ENCODE measurements at regions not wholly inside any gene's neighbourhood (a gene's known extent, or its start where the extent isn't known, plus 50 kb on each side); places are given as distances from the start of the nearest gene placed in this dataset.
"Not testable (repeated sequence)": the region's sequence is repeated elsewhere in the genome, so short reads cannot be mapped to it uniquely, and the experiment has no call there.

DNA sequence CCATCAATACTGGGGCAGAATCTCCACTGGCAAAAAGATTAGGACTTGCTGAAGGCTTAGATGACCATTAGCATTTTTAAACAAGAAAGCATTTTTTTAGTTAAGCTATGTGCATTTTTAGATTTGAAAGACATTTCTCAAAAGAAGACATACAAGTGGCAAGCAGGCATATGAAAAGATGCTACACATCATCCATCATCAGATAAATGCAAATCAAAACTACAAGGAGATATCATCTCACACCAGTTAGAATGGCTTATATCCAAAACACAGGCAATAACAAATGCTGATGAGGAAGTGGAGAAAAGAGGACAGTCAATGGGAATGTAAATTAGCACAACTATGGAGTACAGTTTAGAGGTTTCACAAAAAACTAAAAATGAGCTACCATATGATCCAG, 195.6 kb upstream of the TNC start:
- H3K9ac ChIP-seq (ENCODE audit: low read depth, low read length): no peak overlapping the region
- H3K4me1 ChIP-seq (ENCODE audit: control insufficient read depth, insufficient read depth, low read length): no peaks in the 10 kb centered on the region
- H3K27me3 ChIP-seq (ENCODE audit: control insufficient read depth, insufficient read depth, low read length): no peaks in the 10 kb centered on the region
- no peak overlapping the region for H3K4me3 ChIP-seq (ENCODE audit: low read depth, low read length)
- H3K9me3 ChIP-seq (ENCODE audit: control insufficient read depth, insufficient read depth, low read length): no peaks in the 10 kb centered on the region; the same call in 1 of the 2 replicates
- H3K27ac ChIP-seq (ENCODE audit: low read depth, low read length): no peak overlapping the region
- no peaks in the 10 kb centered on the region for H3K36me3 ChIP-seq (ENCODE audit: control insufficient read depth, insufficient read depth, low read length)

DNA sequence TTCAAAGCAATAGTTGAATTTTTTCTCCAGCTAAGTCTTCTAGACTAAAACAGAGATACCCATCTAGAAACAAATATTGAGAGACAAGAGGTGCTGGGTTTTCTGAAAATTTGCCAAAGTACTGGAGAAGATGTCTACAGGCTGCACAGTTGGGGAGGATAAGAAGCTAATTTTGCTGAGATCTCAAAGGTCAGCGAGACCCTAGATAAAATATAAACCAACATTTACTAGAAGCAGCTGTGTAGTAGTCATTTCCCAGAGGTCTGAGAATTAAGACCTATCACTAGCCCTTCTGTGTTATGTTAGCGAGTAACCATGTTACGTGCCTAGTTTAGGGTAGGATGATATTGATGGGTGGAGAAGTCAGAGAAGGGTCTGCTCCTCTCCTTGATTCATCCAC, 208.5 kb upstream of the TNC start:
- no peaks in the 10 kb centered on the region for H3K27me3 ChIP-seq (ENCODE audit: control insufficient read depth, insufficient read depth, low read length)
- H3K9ac ChIP-seq (ENCODE audit: low read depth, low read length): no peak overlapping the region
- no peak overlapping the region for H3K4me3 ChIP-seq (ENCODE audit: low read depth, low read length)
- no peak overlapping the region for H3K27ac ChIP-seq (ENCODE audit: low read depth, low read length)
- H3K9me3 ChIP-seq (ENCODE audit: control insufficient read depth, insufficient read depth, low read length): no peaks in the 10 kb centered on the region
- no peaks in the 10 kb centered on the region for H3K36me3 ChIP-seq (ENCODE audit: control insufficient read depth, insufficient read depth, low read length)
- H3K4me1 ChIP-seq (ENCODE audit: control insufficient read depth, insufficient read depth, low read length): no peaks in the 10 kb centered on the region

DNA sequence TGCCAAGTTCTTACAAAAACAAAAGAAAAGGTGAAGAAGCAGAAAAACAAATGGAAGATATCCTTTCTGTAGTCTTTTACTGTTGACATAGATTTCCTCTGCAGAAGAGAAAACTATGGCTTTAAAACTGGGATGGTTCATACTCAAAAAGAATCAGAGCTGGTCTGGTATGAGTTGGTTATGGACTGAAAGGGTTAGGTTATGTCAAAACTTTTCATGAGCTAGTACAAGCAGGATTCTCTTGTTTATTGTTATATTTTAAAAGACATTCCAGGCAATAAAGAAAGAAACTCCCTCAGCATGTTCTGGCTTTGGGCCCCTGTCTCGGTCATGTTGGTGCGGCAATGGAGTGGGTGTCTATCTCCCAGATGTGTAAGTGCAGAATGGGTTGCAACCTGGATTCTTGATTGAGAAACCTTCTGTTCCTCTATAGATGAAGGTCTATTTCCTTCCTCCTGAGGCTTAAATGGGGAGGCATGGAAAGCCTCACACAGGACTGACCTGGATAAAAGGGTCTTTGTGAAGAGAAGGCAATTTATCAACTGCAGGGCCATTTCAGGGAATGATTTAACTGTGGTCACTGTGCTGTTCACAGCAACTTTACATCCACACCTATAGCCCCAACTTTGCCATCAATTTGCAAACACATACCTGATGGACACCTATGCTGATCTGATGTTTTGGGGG, 209.6 kb upstream of the TNC start:
- Histone ChIP-seq H3K9me3 (ENCODE audit: control insufficient read depth, insufficient read depth, low read length) (no peaks in the 10 kb centered on the region), H3K9ac (ENCODE audit: low read depth, low read length) (no peak overlapping the region), H3K27ac (ENCODE audit: low read depth, low read length) (no peak overlapping the region), H3K27me3 (ENCODE audit: control insufficient read depth, insufficient read depth, low read length) (no peaks in the 10 kb centered on the region), H3K4me1 (ENCODE audit: control insufficient read depth, insufficient read depth, low read length) (no peaks in the 10 kb centered on the region), H3K4me3 (ENCODE audit: low read depth, low read length) (no peak overlapping the region), H3K36me3 (ENCODE audit: control insufficient read depth, insufficient read depth, low read length) (no peaks in the 10 kb centered on the region)

- Histone ChIP-seq H3K9ac (ENCODE audit: low read depth, low read length) (no peak overlapping the region), H3K27me3 (ENCODE audit: control insufficient read depth, insufficient read depth, low read length) (no peaks in the 10 kb centered on the region), H3K9me3 (ENCODE audit: control insufficient read depth, insufficient read depth, low read length) (no peaks in the 10 kb centered on the region), H3K4me1 (ENCODE audit: control insufficient read depth, insufficient read depth, low read length) (no peaks in the 10 kb centered on the region), H3K36me3 (ENCODE audit: control insufficient read depth, insufficient read depth, low read length) (no peaks in the 10 kb centered on the region), H3K4me3 (ENCODE audit: low read depth, low read length) (no peak overlapping the region), H3K27ac (ENCODE audit: low read depth, low read length) (no peak overlapping the region)
Observed at GRCh38 chr9:115328228-115328627, 210.3 kb upstream of the TNC start.

- no peaks in the 10 kb centered on the region for H3K9me3 ChIP-seq (ENCODE audit: control insufficient read depth, insufficient read depth, low read length)
- no peaks in the 10 kb centered on the region for H3K36me3 ChIP-seq (ENCODE audit: control insufficient read depth, insufficient read depth, low read length)
- no peaks in the 10 kb centered on the region for H3K27me3 ChIP-seq (ENCODE audit: control insufficient read depth, insufficient read depth, low read length)
- H3K9ac ChIP-seq (ENCODE audit: low read depth, low read length): no peak overlapping the region
- no peak overlapping the region for H3K27ac ChIP-seq (ENCODE audit: low read depth, low read length)
- no peaks in the 10 kb centered on the region for H3K4me1 ChIP-seq (ENCODE audit: control insufficient read depth, insufficient read depth, low read length)
- H3K4me3 ChIP-seq (ENCODE audit: low read depth, low read length): no peak overlapping the region
Observed at GRCh38 chr9:115328677-115329076, 210.7 kb upstream of the TNC start.

GRCh38 chr9:115333277-115334070, 215.5 kb upstream of the TNC start:
- H3K4me1 ChIP-seq (ENCODE audit: control insufficient read depth, insufficient read depth, low read length): no peaks in the 10 kb centered on the region
- H3K36me3 ChIP-seq (ENCODE audit: control insufficient read depth, insufficient read depth, low read length): no peaks in the 10 kb centered on the region
- no peak overlapping the region for H3K9ac ChIP-seq (ENCODE audit: low read depth, low read length)
- no peaks in the 10 kb centered on the region for H3K9me3 ChIP-seq (ENCODE audit: control insufficient read depth, insufficient read depth, low read length)
- H3K27me3 ChIP-seq (ENCODE audit: control insufficient read depth, insufficient read depth, low read length): no peaks in the 10 kb centered on the region
- H3K4me3 ChIP-seq (ENCODE audit: low read depth, low read length): no peak overlapping the region
- no peak overlapping the region for H3K27ac ChIP-seq (ENCODE audit: low read depth, low read length)

DNA sequence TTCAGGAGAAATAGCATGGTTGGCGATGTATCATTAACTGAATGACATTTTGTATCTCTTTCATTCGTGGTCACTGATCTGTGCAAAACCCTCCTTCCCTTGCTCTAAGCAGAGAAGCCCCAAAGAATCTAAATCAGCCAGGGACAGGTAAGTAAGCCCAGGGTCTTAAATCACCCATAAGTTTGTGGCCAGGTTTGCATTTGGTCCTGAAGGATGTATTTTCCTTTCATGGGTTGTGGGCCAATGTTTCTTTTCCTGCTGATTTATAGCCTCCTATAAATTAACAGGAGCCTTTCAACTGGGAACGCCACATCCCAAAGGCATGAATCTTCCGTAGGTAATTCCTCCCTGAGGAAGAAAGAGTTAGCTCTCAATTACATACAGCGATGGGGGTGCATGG, 217.5 kb upstream of the TNC start:
- Histone ChIP-seq H3K27ac (ENCODE audit: low read depth, low read length) (no peak overlapping the region), H3K36me3 (ENCODE audit: control insufficient read depth, insufficient read depth, low read length) (no peaks in the 10 kb centered on the region), H3K9me3 (ENCODE audit: control insufficient read depth, insufficient read depth, low read length) (no peaks in the 10 kb centered on the region), H3K4me3 (ENCODE audit: low read depth, low read length) (no peak overlapping the region), H3K4me1 (ENCODE audit: control insufficient read depth, insufficient read depth, low read length) (no peaks in the 10 kb centered on the region), H3K9ac (ENCODE audit: low read depth, low read length) (no peak overlapping the region), H3K27me3 (ENCODE audit: control insufficient read depth, insufficient read depth, low read length) (no peaks in the 10 kb centered on the region)

DNA sequence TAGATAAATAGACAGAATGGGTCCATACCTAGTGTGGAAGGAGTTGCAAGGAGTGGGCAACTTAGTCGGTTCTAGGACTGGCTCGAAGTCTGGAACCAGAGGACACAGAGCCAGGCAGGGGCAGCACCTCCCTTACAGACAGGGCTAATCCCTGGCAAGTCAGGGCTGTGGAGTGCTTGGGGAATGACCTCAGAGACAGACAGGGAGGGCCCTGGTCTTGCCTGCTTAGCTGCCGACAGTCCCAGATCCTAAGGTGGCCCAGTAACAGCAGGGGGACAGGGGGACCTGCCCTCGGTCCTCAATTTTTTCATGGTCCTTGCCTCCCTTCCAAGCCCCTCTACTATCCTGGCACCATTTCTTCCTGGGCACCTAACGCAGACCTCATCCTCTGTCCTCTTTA, 222.4 kb upstream of the TNC start:
- Histone ChIP-seq H3K9ac (ENCODE audit: low read depth, low read length) (no peak overlapping the region), H3K27ac (ENCODE audit: low read depth, low read length) (no peak overlapping the region), H3K4me3 (ENCODE audit: low read depth, low read length) (no peak overlapping the region), H3K4me1 (ENCODE audit: control insufficient read depth, insufficient read depth, low read length) (no peaks in the 10 kb centered on the region), H3K9me3 (ENCODE audit: control insufficient read depth, insufficient read depth, low read length) (no peaks in the 10 kb centered on the region), H3K36me3 (ENCODE audit: control insufficient read depth, insufficient read depth, low read length) (no peaks in the 10 kb centered on the region), H3K27me3 (ENCODE audit: control insufficient read depth, insufficient read depth, low read length) (no peaks in the 10 kb centered on the region)

DNA sequence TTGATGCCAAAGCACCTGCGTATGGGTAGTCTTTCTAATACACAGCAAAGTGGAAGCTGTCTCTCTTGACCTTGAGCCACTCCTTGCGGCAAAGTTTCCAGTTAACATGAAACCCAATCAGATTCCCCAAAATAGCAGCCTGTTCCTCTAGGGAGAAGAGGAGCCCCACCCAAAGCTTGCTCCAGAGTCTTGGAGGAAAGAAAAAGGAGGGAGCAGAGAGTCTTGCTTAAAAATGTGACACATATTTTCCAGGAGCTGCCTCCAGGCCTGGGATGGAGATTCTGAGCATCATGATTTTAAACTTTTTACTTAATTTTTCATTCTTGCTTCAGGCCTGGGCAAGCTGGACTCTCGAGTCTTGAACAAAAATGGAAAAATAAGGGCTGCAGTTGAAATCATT, 223.5 kb upstream of the TNC start:
- Histone ChIP-seq H3K9ac (ENCODE audit: low read depth, low read length) (no peak overlapping the region), H3K27ac (ENCODE audit: low read depth, low read length) (no peak overlapping the region), H3K36me3 (ENCODE audit: control insufficient read depth, insufficient read depth, low read length) (no peaks in the 10 kb centered on the region), H3K9me3 (ENCODE audit: control insufficient read depth, insufficient read depth, low read length) (no peaks in the 10 kb centered on the region), H3K4me3 (ENCODE audit: low read depth, low read length) (no peak overlapping the region), H3K27me3 (ENCODE audit: control insufficient read depth, insufficient read depth, low read length) (no peaks in the 10 kb centered on the region), H3K4me1 (ENCODE audit: control insufficient read depth, insufficient read depth, low read length) (no peaks in the 10 kb centered on the region)

GRCh38 chr9:115347776-115348175, 229.8 kb upstream of the TNC start:
- not testable (repeated sequence) for H3K4me1 ChIP-seq (ENCODE audit: control insufficient read depth, insufficient read depth, low read length); H3K9ac ChIP-seq (ENCODE audit: low read depth, low read length); H3K36me3 ChIP-seq (ENCODE audit: control insufficient read depth, insufficient read depth, low read length); H3K4me3 ChIP-seq (ENCODE audit: low read depth, low read length); H3K27me3 ChIP-seq (ENCODE audit: control insufficient read depth, insufficient read depth, low read length); H3K9me3 ChIP-seq (ENCODE audit: control insufficient read depth, insufficient read depth, low read length); H3K27ac ChIP-seq (ENCODE audit: low read depth, low read length)

DNA sequence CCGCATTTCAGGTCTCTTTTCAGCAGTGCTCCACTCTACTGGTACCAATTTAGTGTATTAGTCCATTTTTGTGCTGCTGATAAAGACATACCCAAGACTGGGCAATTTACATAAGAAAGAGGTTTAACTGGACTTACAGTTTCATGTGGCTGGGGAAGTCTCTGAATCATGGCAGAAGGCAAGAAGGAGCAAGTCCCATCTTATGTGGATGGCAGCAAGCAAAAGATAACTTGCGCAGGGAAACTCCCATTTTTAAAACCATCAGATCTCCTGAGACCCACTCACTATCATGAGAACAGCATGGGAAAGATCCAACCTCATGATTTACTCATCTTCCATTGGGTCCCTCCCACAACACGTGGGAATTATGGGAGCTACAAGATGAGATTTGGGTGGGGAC, 231.0 kb upstream of the TNC start:
- not testable (repeated sequence) for H3K27me3 ChIP-seq (ENCODE audit: control insufficient read depth, insufficient read depth, low read length); H3K36me3 ChIP-seq (ENCODE audit: control insufficient read depth, insufficient read depth, low read length); H3K27ac ChIP-seq (ENCODE audit: low read depth, low read length); H3K9me3 ChIP-seq (ENCODE audit: control insufficient read depth, insufficient read depth, low read length); H3K9ac ChIP-seq (ENCODE audit: low read depth, low read length); H3K4me1 ChIP-seq (ENCODE audit: control insufficient read depth, insufficient read depth, low read length); H3K4me3 ChIP-seq (ENCODE audit: low read depth, low read length)

Data from HUES48 (cell line).